NCI-H1436 (cell line): ENCODE measurements at regions not wholly inside any gene's neighbourhood (a gene's known extent, or its start where the extent isn't known, plus 50 kb on each side); places are given as distances from the start of the nearest gene placed in this dataset.

ENCODE experiments used
- DNase-seq: peaks from one replicate; lab custom pipeline; 2025; lab: John Stamatoyannopoulos, UW

DNA sequence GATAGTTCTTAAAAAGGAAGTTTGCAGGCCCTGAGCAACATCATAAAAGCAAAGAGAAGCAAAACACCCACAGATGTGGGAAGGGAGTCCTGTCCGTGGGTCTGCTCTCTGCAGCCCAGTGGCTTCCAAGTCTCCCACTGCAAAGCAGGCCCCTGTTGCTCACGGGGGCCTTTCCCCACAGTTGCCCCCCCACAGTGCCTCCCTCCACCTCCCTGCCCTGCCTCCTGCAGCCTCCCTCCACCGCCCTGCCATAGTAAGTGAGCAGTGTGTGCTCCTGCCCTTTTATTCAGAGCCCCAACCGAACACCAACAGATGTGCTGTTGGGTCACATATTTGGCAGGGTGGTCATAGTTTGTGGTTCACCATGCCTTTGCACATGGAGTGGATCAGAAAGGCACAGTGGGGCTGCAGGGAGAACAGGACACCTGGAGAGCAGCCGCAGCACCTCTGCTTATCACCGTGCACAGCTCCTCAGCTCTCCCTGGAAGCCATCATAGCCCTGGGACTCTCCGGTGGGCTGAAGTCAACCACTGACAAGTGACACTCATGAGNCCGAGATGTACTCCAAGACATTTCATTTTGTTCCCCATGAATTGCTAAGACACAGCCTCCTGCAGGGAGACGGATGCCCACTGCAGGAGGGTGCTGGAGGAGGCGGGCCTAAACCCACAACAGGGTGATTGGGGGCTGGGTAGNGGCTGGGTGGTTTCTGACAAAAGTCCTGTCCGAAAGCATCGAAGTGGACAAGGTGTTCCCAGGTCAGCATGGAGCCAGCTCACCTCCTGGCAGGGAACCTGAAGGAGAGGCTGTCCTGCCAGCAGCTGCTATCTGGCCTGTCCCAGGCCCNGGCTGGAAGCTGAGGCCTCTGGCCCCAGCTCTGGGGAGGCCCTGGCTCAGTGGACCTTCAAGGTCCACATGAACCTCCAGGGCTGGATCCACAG, 278.9 kb downstream of the GADD45G start:
- no peak for DNase-seq

- DNase-seq: no peak
Measured at GRCh38 chr9:89884356-89885083, 279.7 kb downstream of the GADD45G start.

- no peak for DNase-seq
Measured at GRCh38 chr9:89885156-89885555, 280.3 kb downstream of the GADD45G start.

GRCh38 chr9:89886281-89886700, 281.5 kb downstream of the GADD45G start:
- no peak for DNase-seq

DNA sequence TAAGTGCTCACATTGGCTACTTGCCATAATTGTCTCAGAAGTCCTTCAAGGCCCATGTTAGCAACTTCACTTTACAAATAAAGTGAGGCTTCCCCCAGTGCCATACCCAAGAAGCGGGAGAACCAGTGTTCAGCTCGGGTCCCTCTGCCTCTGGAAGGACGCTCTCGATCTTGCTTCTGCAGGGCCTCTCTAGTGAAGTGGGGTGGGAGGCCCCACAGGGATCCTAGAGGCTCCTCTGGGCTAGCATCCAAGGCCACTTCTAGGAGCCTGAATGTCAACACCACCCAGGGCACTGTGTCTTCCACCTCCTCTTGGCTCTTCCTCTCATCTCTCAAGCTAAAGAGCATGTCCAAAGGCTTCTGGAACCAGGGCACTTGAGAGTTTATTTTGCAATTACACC, 282.5 kb downstream of the GADD45G start:
- DNase-seq: no peak

GRCh38 chr9:89888233-89888632, 283.4 kb downstream of the GADD45G start:
- no peak for DNase-seq

- no peak for DNase-seq
Measured at GRCh38 chr9:89888677-89889076, 283.9 kb downstream of the GADD45G start.

DNA sequence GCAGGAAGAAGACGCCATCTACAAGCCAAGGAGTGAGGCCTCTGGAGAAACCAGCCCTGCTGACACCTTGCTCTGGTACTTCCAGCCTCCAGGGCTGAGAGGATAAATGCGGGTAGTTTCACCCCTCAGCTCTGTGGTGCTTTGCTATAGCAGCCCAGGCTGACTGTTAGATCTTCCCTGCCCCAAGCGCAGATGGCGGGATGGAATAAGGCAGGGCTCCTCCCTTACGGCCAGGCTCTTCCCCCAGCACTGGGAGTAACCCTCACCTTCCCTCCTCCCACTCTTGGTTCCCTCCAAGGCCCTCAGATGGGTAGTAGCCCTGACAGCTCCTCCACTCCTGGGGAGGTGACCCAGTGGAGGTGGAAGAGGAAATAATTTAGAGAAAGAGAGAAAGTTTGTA, 285.1 kb downstream of the GADD45G start:
- no peak for DNase-seq

DNA sequence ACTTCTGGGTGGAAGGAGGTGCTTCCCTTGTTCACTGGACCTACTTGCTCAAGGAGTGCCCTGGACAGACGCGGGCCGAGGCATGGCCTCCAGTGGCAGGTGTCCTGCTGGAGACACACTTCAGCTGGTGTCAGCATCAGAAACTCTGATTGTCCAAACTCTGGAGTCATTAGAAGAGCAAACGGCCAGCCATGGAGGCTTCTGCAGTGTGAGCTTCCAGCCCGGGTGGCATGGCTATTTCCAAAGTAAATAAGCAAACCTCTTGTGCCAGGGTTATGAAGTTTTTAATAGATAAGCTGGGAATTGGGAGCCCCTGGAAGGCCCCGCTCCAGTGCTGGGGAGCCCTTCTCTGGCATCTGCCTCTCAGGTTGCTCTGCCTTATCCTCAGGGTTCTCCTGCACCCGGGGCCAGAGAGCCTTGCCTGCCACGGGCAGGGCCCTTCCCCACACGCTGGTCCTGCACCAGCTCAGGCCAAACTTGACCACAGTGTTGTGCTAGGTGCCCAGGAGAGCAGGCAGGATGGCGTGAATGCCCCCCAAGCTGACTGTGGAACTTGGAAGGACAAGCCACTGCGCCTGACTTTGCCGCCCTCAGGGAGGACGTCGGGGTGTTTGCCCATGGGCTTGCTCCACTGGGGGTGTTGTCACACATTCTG, 285.6 kb downstream of the GADD45G start:
- no peak for DNase-seq

GRCh38 chr9:89891221-89891590, 286.4 kb downstream of the GADD45G start:
- no peak for DNase-seq

- no peak for DNase-seq
Measured at GRCh38 chr9:89891591-89892304, 286.9 kb downstream of the GADD45G start.

- no peak for DNase-seq
Measured at GRCh38 chr9:89892920-89893319, 288.1 kb downstream of the GADD45G start.

- DNase-seq: no peak
Measured at GRCh38 chr9:89893886-89894285, 289.1 kb downstream of the GADD45G start.

DNA sequence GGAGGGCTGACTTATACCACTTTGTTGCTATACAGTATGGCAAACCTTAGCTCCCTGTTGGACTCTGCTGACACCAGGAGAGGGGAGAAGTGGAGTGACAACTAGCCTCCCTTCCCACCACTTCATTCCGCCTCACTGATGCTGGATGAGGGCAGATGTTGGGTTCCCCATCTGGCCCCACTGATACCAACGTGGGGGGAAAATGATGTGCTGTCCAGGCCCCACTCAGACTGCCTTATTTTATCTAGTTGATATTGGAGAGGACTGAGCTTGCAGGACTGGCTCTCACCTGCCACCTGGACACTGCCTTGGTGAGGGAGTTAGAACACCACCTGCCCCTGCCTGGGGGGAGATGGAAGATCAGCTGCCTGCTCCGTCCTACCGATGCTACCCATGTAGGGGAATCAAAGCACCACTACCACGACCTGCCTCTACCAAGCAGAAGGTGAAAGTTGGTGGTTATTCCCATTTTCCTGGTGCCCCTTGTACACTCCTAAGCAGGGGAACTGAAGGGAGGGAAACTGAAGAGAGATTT, 292.1 kb downstream of the GADD45G start:
- no peak for DNase-seq

- DNase-seq: no peak
Measured at GRCh38 chr9:89899573-89899972, 294.8 kb downstream of the GADD45G start.

- DNase-seq: no peak
Measured at GRCh38 chr9:89901920-89902319, 297.1 kb downstream of the GADD45G start.

GRCh38 chr9:89902450-89903140, 297.8 kb downstream of the GADD45G start:
- no peak for DNase-seq

GRCh38 chr9:89903141-89903475, 298.3 kb downstream of the GADD45G start:
- DNase-seq: no peak

DNA sequence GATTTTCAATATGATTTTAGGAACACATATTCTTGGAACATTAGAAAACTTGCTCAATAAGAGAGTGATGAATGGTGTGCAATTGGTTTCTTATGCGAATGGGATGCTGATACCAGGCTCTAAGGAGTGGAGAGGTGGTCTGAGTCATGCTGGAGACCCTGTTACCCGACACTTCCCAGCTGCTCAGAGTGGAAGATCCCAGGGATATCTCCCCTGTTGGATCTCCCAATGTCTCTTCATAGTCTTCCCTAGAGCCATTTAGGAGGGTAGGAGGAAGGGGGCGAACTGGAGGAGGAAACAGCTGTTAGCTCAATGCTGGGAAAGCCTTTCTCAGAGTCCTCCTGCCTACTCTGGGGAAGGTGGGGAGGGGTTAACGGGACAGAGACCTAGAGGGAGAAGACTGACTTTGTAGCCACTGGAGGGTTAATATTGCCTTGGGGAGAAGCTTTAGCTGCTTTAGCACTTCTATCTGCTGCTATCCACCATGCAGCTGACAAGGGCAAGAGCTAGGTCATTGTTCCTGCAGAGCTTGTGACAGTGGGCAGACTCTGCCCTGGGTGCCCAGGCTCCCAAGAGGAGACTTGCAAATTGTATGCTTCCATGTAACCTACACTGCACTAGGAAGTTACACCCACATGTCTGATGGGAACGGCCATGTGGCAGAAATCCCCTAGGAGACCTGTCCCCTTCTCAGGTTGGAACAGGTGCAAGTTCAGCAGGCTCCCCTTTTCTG, 301.0 kb downstream of the GADD45G start:
- no peak for DNase-seq

DNA sequence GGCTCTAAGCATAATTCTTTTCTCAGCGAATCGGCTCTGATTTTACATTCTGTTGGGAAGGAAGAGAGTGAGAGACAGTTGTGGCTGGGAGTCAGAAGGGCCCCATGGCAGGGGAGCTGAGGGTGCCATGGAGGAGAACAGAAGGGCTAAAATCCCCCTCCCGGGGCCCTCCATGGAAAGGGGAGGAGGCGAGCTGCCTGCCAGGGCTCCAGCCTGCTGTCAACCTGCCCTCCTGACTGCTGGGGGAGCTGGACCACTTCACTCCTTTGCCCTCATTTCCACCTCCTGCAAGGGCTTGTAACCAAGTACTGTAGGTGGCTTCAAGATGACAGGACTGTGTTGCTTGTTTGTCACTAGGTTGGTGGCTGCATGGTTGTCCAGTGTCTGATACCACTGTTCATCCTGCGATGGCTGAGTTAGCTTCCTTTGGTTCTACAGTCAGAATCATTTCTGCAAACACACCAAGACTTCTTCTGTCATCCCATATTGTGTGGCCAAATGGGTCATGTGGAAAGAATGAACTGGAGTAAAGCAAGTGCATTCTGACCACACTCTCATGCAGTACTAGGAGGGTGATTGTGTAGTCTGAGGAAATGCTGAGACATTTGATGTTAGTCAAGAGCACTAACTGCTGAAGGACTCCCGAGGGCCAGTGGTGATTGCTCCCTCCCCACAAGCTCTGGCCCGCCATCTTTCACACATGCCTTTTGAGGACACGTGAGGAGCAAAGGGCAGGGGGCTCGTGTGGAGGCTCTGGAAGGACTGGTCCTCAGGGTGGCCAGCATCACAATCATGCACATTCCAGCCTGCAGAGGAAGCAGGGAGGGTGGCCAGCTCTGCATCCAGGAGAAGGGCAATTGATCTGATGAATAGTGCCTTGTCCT, 307.2 kb downstream of the GADD45G start:
- DNase-seq: no peak
